HG02571 (cell line): ENCODE measurements at regions not wholly inside any gene's neighbourhood (a gene's known extent, or its start where the extent isn't known, plus 50 kb on each side); places are given as distances from the start of the nearest gene placed in this dataset.

Experiments
- ATAC-seq: cut with Tn5 transposase; IDR thresholded peaks from one replicate; pipeline ENCODE4 v1.9.1; 2021; ENCODE audit warnings: mild to moderate bottlenecking, moderate library complexity; ENCODE audit not compliant: unreplicated experiment

DNA sequence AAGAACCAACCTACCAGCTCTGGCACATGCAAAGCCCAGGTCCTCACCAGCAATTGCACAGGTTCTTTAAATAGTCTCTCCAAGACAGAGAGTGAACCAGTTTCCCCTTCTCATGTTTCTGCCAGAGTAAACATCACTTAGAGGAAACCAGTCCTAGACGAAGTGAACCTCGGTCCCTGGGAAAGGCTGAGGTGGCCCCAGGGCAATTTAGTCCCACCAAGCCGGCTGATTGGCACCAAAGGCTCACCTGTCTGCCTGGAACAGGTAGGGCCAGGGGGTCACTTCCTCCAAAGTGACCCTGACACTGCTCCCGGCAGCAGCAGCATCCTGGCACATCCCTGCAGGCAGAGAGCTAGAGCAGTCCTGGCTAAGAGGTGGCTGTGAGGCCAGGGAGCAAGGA lies 122.9 kb upstream of the ZNF507 start:
- ATAC-seq, result no peak

DNA sequence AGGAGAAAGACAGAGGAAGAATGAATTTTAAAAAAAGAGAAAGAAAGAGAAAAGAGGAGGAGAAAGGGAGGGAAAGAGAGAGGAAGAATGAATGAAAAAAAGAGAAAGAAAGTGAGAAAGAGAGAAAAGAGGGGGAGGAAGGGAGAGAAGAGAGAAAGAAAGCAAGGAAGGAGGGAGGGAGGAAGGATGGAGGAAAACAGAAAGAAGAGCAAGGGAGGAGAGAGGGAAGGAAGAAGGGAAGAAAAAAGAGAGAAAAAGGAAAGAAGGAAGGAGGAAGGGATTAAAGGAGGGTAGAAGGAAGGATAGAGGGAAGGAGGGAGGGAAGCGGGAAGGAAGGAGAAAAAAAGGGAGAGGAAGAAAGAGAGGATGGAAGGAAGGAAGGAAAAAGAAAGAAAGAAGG lies 122.3 kb upstream of the ZNF507 start:
- no peak for ATAC-seq

DNA sequence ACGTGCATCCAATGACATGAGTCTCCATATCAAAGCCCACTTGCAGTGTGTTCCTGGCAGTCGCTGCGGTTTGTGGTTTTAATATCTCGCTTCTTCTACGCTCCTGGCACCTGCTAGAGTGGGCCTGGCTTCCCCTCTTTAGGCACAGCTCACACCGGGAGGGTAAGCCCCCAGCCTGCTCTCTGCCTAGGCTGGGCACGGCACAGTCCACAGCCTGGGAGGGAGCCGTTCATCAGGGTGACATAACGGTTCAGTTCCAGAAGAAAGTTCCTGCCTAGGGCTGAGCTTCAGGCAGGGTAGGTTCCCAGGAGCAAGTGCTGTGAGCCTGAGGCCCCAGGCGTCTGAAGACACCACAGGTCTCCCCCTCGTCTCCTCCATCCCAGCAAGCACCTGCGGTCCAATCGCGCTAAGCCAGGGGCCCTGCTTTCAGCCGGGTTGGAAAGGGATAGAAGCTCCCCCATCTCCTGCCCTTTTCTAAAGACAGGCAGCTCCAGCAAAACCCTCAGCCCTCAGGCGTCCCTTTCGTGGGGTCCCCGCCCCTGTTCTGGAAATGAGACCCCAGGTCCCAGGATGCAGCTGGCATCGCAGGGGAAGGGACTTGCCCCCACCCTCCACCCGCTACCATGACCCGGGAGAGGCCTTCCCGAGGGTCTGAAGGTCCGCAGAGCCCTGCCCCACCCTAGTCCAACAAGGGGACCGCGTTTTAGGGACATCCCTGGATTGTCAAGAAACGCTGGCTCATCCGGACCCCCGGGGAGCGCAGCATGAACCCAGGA lies 121.6 kb upstream of the ZNF507 start:
- no peak for ATAC-seq

DNA sequence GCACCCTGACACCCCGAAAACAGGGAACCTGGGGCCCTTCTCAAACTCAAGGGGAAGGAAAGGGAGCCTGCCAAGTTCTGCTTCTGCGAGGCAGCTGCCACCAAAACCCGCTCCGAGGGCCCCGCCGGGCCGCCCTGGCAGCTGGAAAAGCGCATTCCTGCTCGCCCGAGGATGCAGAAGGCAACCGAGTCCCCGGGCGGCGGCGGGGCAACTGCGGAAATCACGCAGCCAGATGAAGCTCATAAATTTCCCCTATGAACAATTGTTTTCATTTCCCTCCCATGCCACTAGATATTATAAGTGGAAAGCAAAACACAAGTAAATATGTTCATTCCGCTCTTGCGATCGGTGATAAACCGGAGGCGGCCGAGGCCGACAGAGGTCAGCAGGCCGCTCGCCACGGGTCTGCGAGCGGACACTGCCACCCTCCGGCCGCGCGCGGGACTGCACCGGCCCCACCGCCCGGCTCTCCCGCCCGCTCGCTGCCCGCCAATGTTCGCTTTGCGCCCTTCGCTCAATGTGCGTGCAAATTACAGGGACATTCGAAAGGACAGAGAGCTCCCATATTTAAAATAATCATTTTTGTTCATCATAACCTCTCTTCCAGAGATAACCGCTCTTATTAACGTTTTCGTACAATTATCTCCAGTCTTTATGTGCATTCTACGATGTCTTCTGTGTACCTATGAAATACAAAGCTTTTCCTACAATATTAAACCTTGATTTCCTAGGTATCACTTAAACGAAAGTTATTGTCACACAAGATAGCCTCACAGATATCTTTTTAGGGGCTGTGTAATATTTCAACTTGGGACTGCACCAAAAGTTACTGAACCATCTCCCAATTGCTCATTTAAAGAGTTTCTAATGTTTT lies 120.8 kb upstream of the ZNF507 start:
- ATAC-seq, result no peak

DNA sequence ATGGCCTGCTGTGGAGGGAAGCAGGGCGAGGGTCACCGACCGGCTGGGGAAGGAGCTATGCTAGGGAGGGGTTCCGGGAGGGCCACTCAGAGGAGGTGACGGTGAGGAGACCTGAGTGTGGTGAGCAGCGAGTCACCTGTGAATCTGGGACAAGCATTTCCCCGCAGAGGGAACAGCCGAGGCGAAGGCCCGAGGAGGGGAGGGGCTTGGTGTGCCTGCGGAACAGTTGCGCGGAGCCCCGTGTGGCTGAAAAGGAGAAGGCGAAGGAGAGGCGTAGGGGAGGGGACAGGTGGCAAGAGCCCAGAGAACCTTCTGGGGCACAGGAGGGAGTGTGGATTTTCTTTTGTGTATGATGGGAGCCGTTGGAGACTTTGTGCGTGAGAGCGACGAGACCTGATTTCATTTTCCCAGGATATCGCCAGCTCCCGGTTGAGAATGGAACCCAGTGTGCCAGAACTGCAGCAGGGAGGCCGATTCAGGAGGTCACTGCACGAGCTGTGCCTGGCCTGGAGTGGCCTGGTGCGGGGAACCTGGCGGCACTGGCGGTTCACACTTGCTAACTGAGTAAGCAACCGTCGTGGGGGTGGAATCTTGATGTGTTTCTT lies 117.7 kb upstream of the ZNF507 start:
- no peak for ATAC-seq

DNA sequence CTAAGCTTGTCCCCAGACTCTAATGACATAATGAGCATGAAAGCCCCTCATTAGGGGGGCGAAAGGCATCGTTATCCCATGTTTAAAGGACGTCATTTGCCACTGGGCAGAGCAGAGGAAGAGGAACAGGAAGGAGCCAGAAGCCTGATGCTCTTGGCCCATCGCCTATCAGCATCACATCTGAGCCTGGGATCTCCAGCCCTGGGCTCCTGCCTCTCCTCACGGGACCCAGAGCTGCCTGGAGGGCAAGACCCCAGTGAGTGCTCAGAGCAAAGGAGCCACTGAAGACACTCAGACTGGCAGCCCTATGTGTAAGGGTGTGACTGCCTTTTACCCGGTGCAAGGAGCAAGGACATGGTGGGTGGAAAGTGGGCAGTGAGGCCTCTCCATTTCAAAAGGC lies 115.0 kb upstream of the ZNF507 start:
- ATAC-seq, result no peak

DNA sequence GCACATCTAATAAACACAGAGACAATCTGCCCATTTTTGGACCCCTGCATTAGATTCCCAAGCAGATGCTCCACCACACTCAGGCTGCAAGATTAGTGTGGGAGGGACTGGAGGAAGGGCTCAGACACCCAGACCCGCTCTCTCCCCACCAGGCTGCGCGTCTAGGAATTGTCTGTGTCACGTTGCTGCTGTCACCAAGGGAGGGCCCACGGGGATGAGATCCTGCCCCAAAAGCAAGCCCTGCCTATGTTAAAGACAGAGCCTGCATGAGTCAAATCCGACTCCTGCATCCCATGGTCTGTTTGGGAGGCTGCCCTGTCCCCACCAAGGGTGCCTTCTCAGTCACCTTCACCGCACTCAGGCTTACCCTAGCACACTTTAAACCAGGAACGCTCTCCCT lies 114.4 kb upstream of the ZNF507 start:
- no peak for ATAC-seq

DNA sequence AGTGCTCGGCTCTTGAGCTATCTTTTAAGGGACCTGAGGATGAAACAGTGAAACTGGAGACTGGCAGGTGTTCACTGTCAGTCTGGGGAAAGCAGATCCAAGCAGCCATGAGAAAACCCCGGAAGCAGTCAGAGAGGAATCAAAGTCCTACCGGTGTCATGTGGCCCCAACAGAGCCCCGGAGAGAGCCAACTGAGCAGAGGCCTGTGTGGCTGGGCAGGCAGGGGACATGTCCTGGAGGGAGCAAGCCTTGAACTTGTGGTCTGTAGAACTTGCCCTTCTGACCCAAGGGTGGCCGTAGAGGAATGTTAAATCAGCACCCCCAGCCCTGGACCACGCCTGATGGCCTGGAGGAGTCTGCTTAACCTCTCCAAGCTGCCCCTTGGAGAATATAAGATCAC lies 113.7 kb upstream of the ZNF507 start:
- ATAC-seq, result no peak

DNA sequence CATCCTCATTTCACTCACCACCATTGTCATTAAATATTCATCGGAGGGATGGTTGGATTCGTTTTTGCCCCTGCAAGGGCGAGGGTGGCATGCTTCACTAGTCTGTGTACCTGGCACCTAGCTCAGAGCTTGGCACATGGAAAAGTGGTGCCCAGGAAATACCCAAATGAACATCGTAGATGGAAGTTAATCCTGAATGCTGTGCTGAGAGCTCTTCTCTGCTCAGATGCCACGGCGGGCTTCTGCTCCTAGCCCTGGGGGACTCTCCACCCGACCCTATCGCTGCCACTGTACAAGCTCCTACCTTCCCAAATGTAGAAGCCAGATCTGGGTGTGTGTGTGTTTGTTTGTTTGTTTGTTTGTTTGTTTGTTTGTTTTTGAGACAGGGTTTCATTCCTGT lies 113.0 kb upstream of the ZNF507 start:
- no peak for ATAC-seq

DNA sequence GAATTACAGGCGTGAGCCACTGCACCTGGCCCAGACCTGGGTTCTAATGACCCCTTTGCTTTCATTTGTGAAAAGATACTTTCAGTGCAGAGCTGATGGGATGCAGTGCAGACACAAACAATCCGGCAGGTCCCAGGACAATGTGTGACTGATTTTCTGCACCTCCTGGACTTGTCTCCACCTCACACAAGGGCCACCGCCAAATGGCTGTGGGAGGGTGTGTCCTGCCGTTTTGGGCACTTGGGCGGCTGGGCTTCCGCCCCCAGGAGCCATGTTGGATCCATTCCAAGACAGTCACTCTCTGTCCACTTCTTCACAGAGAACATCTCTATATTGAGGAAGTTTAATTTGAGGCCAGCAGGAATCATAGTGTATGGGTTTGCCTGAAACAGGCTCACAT lies 112.3 kb upstream of the ZNF507 start:
- ATAC-seq, result no peak

DNA sequence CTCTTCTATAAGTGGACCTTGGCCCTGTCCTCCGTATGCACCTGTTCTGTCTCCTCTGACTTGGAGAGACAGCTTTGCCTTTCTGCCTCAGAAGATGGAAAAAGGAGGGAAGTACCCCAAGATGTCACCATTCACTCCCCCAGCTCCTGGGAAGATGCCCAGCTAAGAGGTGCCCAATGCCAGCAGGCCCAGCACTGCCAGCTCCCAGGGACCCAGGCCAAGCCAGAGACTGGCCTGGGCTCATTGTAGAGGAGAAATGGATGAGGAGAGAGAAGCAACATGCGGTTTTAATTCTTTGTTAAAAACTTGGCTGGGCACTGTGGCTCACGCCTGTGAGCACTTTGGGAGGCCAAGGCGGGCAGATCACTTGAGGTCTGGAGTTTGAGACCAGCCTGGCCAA lies 111.5 kb upstream of the ZNF507 start:
- ATAC-seq, result no peak

DNA sequence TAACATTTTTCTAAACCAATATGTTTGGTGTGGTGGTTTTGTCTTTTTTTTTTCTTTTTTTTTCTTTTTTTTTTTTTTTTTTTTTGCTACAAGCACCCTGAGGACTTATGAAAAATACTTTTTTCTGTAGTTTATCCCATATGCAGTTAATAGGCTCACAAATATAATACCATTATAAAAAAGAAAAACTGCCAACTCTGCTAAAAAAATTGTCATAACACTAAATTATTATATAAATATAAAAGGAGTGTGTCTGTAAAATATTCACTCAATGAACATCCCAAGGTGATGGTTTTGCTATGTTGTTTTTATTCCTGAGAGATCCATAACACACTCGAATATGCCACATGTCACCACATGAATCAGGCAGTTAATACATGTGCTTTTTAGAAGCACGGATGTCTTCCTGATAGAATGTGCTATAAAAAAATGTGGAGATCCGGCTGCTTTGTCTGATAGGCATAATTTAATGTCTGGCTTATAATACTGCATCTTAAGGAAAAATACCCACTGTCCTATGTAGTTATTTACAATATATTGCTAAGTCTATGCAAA lies 110.7 kb upstream of the ZNF507 start:
- ATAC-seq, result no peak

DNA sequence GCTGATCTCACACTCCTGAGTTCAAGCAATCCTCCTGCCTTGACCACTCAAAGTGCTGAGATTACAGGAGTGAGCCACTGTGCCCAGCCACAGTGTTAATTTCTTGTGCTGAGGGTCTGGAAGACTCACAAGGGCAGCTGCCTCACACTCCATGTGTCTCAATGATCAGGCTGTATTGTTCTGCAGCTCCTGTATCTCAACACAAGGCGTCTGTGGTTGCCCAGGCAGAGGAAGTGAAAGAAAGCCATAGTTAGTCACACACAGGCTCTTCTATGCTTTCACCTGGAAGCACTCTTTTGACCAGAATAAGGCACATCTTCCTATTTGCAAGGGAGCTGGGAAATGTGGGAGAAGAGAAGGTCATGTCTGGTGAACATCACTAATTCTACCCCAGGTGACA lies 107.3 kb upstream of the ZNF507 start:
- peak; percentile 56 for ATAC-seq

DNA sequence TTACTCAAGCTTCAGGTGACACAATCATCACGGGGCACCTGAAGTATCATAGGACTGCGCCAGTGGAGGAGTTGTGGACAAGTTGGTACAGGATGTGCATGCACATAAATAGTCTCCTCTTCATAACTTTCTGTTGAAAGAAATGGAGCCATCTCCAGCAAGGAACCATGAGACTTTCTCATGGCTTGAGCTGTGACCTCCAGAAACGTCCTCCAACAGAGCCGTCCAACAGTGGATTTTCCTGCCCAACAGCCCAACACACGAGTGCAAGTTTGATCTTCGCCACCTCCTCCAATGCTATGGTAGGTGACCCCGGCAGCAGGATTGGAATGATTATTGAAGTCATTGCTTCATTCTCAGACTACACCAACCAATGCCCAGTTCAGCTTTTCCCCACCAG lies 105.1 kb upstream of the ZNF507 start:
- ATAC-seq, result no peak

DNA sequence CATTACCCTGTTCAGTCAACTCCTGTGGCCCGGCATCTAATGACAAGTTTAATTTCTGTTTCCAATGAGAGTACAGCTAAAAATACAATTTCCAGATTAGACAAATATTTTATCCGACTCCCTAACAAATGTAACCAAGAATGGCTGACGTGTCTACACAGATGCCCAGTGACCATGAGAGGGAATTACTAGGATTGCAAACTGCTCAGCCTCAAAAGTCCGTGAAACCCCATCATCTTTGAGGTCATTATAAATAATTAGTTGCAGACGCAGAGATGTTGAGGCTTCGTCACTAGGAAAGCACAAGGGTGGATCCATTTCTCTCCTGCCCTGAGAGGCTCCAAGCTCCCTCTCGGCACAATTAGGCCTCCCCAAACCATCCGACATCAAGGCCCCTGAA lies 104.1 kb upstream of the ZNF507 start:
- ATAC-seq, result no peak

DNA sequence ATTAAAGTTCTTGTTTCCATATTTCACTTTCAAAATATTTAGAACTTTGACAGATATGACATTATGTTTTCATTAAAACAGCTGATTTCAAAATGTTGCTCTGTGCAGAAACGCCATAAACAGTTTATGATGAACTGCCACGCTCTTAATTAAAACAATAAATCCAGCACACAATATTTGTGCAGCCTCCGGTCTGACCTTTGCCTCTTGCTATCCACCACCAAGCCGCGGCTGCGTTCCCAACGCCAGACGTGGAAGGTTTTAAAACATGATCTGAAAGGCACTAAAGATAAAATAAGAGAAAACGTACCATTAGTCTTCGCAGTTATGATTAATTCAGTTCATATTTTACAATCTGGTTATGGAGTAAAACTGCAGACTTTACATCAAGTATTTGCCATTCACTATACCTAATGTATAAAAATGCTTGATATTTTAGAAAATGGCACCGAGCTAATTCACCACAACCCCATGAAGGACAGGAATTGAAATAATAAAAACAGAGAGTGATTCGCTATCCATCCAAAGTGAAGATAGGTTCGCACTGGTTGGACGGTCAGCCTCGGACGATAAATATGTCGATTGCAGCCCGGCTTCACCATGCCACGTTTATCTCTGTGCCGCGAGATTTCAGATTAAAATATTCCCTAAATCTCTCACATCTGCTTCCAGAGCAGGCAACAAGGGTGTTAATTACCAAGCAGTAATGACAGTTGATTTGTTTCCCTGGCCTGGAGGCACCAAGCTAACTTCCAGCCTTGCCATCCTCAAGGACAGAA lies 103.3 kb upstream of the ZNF507 start:
- no peak for ATAC-seq

DNA sequence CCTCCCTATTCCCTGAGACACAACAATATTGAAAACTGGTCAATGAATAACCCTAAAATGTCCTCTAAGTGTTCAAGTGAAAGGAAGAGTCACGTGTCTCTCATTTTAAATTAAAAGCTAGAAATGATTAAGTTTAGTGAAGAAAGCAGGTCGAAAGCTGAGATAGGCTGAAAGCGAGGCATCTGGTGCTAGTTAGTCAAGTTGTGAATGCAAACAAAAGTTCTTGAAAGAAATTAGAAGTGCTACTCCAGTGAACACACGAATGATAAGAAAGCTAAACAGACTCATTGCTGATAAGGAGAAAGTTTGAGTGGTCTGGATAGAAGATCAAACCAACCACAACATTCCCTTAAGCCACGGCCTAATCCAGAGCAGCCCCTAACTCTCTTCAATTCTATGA lies 99.4 kb upstream of the ZNF507 start:
- no peak for ATAC-seq

DNA sequence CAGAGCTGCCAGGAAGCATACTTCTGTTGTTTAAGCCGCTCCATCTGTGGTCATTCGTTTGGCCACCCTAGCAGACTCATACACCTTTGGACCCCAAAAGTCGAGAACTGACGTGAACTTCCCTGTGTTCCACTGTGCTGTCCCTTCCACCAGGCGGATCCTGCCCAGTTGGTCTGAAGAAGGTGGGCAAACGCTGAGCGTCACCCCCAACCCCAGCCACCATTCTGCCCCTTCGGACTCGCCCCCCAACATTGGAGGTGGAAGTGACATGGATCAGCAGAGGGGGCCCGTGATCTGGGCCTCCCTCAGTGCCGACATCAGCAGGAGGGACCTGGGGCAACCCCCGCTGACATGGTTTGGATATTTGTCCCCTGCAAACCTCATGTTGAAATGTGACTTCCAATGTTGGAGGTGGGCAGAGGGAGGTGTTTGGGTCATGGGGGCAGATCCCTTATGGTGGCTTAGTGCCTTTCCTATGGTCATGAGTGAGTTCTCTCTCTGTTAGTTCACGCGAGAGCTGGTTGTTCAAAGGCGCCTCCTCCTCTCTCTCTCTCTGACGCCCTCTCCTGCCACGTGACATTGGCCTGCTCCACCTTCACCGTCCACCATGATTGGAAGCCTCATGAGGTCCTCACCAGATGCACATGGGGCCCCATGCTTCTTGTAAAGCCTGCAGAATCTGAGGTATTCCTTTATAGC lies 93.6 kb upstream of the ZNF507 start:
- ATAC-seq, result no peak

DNA sequence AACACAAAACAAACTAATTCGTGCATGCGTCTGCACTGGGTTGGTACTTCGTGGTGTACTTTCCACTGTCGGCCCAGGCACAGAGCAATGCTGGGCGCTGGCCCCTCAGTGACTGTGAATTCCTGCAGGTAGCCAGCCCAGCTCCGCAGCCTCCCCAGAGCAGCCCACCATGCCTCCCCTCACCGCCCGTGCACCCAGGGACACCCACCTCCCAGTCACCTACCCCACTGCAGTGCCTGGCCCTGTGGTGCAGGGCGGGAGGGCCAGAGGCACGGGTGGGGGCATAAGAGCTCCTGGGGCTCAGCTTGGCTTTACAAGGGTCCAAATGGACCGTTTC lies 93.1 kb upstream of the ZNF507 start:
- ATAC-seq, result no peak
